Chondrocyte (in vitro differentiated cells): ENCODE measurements at regions not wholly inside any gene's neighbourhood (a gene's known extent, or its start where the extent isn't known, plus 50 kb on each side); places are given as distances from the start of the nearest gene placed in this dataset.

Source experiments
- DNase-seq: peaks from one replicate; pipeline ENCODE4 v3.0.0; 2021; ENCODE audit warnings: mixed read lengths, low spot score
- H3K27ac Mint-ChIP-seq: one replicate; pipeline ENCODE4 v1.8.0; 2021; ENCODE audit warnings: mild to moderate bottlenecking, moderate library complexity, mixed read lengths; ENCODE audit not compliant: unreplicated experiment
- H3K27me3 Mint-ChIP-seq: 2 replicates; pipeline ENCODE4 v1.8.0; 2021; ENCODE audit warnings: low read depth, mixed read lengths
- H3K36me3 Mint-ChIP-seq: 2 replicates; pipeline ENCODE4 v1.8.0; 2021; ENCODE audit warnings: low read depth, mixed read lengths
- H3K4me1 Mint-ChIP-seq: 2 replicates; pipeline ENCODE4 v1.8.0; 2021; ENCODE audit warnings: low read depth, mild to moderate bottlenecking, mixed read lengths
- H3K4me3 Mint-ChIP-seq: one replicate; pipeline ENCODE4 v1.8.0; 2021; ENCODE audit warnings: mild to moderate bottlenecking, moderate library complexity, mixed read lengths; ENCODE audit not compliant: unreplicated experiment
- H3K9me3 Mint-ChIP-seq: 2 replicates; pipeline ENCODE4 v1.8.0; 2021; ENCODE audit warnings: low read depth, mixed read lengths
- TF ChIP-seq, protein P1 (sequence below): fragments of 200-600 bp; sonication (generic); IDR thresholded peaks from 2 replicates; pipeline ENCODE4 v1.5.0; 2021; ENCODE audit warnings: antibody characterized with exemption, mild to moderate bottlenecking, moderate library complexity

DNA sequence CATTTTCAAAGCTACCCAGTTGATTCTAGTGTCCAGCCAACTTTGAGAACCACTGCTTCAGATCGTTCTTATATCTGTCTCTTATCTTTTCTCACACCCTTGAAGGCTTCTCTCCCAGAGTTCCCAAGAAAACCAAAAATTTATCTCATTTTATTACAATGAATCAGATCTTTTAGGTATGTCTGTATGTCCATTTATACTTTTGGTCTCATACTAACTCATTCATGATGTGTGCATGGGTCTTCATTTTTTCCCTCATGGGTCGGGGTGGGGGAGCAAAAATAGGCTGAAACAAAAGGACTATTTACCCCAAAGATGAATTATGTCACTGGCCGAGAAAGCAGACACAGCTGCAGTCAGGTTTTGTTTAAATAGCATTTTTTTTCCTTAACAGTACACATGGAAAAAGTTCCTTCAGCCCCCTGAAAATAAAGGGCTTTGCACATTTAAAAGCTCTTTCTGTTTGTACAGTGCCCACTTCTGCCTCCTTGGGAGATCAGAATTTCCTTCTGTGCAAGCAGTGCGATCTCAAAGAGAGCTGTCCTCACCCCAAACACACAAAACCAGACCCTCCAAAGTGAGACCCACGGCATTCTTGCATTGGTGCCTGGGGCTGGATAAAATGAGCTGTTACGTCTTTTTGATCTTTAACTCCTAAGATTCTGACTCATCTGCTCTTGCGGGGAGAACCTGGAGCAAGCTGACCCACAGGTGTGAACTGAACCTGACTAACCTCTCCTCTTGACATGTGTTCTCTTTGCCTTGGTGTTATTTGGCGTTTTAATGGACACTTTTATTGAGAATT, 251.2 kb upstream of the ELAC2 start:
- Mint-ChIP-seq H3K36me3 (peaks cover 1% of the 10 kb centered on the region), H3K4me3 (no peak overlapping the region), H3K9me3 (no peaks in the 10 kb centered on the region), H3K4me1 (no peaks in the 10 kb centered on the region), H3K27ac (no peak overlapping the region), H3K27me3 (peaks cover 33% of the 10 kb centered on the region)
- TF ChIP-seq, protein P1, sequence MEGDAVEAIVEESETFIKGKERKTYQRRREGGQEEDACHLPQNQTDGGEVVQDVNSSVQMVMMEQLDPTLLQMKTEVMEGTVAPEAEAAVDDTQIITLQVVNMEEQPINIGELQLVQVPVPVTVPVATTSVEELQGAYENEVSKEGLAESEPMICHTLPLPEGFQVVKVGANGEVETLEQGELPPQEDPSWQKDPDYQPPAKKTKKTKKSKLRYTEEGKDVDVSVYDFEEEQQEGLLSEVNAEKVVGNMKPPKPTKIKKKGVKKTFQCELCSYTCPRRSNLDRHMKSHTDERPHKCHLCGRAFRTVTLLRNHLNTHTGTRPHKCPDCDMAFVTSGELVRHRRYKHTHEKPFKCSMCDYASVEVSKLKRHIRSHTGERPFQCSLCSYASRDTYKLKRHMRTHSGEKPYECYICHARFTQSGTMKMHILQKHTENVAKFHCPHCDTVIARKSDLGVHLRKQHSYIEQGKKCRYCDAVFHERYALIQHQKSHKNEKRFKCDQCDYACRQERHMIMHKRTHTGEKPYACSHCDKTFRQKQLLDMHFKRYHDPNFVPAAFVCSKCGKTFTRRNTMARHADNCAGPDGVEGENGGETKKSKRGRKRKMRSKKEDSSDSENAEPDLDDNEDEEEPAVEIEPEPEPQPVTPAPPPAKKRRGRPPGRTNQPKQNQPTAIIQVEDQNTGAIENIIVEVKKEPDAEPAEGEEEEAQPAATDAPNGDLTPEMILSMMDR = no peak
- no peak for DNase-seq

DNA sequence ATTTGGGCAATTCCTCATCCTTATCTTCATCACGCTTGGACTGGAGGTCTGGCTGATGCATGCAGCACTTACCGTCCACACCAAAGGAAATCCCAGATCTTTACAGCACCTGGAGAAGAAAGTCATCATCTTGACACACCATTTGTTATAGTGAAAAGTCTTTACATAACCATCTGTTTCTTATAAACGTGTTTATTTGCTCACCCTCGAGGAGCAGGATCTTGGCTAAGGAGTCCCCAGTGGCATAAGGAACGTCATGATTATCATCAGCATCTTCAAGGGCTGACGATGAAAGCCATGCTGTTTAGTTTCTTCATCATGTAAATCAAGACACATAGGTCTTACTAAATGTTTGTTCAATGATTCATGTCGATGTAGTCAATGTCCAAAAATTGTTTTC, 248.8 kb upstream of the ELAC2 start:
- Mint-ChIP-seq H3K27me3 (peaks cover 26% of the 10 kb centered on the region), H3K4me1 (no peaks in the 10 kb centered on the region), H3K9me3 (no peaks in the 10 kb centered on the region), H3K36me3 (peaks cover 1% of the 10 kb centered on the region), H3K27ac (no peak overlapping the region), H3K4me3 (no peak overlapping the region)
- no peak for DNase-seq
- TF ChIP-seq, protein P1 = no peak

DNA sequence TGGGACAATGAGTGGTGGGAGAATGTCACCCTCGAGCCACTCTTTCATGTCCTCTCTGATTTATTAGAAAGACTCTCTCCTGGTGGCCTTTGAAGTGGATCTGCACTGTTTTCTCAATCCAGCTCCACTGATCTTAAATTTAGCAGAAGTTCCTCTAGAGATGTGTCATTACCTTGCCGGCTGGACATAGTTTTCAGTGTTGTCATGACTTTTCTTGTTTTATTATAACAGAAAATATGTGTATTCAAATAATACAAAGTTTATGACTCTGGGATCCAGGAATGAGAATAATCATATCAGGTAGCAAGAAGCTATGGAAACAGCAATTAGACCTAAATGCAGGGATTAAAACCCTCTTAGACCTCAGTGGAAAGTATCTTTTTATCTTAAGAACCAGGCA, 247.5 kb upstream of the ELAC2 start:
- Mint-ChIP-seq H3K27me3 (peaks cover 25% of the 10 kb centered on the region), H3K4me3 (no peak overlapping the region), H3K9me3 (no peaks in the 10 kb centered on the region), H3K4me1 (no peaks in the 10 kb centered on the region), H3K27ac (no peak overlapping the region), H3K36me3 (peaks cover 3% of the 10 kb centered on the region)
- no peak for DNase-seq
- TF ChIP-seq, protein P1 = no peak

DNA sequence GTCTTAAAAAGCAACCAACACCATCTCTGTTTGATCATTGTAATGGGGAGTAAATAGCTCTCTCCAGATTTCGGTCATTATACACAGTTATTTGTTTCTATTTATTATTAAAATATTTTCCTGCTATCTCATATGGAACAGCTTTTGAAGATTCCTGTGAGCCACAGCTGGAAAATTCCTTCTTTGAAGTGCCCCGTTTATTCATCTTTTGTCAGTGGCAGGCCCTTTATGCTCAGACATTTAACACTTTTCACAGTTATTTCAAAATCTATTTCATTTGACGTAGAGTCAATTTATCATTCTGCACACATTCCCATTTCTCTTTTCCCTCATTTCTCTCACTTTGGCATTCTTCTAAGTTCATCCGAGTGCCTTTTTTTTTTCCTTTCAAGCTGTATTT, 245.9 kb upstream of the ELAC2 start:
- Mint-ChIP-seq H3K4me1 (no peaks in the 10 kb centered on the region), H3K36me3 (peaks cover 5% of the 10 kb centered on the region), H3K27me3 (peaks cover 17% of the 10 kb centered on the region), H3K9me3 (no peaks in the 10 kb centered on the region), H3K4me3 (no peak overlapping the region), H3K27ac (no peak overlapping the region)
- no peak for DNase-seq
- TF ChIP-seq, protein P1 = no peak

DNA sequence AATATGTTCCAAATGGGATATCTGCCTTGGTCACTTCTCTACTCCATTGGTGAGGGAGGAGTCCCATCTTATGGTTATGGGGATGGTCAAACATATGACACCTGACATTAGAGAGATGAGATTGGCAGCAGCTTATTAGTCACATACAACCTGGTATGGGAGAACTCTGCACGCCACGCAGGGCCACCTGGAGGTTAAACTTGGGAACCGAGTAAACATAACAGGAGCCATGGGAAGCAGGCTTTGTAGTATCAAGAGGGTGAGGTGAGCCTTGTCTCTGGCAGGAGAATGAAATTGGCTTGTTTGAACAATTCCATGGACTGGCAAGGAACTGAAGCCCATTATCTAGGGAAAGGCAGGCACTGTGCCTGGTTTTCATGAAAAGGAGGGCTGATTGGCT, 238.7 kb upstream of the ELAC2 start:
- DNase-seq = no peak
- Mint-ChIP-seq H3K36me3 (peaks cover 3% of the 10 kb centered on the region), H3K4me3 (no peak overlapping the region), H3K4me1 (no peaks in the 10 kb centered on the region), H3K27me3 (peaks cover 36% of the 10 kb centered on the region), H3K27ac (no peak overlapping the region), H3K9me3 (no peaks in the 10 kb centered on the region)
- TF ChIP-seq, protein P1 = no peak
